ENCODE measurements at regions not wholly inside any gene's neighbourhood (a gene's known extent, or its start where the extent isn't known, plus 50 kb on each side); places are given as distances from the start of the nearest gene placed in this dataset.

DNA sequence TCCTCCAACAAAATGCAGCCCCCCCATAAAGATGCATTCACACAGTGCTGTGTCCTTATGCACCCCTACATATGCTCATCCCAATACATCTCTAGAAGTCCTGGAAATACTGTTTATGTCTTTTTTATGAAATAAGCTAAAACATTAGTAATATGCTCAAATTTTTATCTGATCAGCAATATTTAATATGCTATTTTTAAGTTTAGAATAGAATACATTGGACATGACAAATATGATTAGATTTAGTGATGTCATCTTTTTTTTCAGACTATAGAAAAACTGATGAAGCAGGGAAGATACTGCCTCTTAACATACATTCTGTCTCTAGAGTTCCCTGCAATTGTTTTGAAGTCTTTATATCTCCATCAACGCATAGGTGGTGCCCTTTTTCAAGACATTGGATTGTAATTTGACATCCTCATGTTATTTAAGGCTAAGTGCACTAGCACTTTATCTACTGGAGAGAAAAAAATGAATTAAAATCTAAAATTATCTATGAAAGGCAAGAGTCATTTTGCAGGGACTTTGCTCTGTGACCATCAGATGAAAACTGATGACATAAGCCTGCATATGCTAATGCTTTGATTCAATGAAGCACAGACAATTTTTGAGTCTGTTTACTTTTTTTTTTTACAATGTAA is 395.3 kb downstream of the LPIN1 start:
- TF ChIP-seq, protein P1, sequence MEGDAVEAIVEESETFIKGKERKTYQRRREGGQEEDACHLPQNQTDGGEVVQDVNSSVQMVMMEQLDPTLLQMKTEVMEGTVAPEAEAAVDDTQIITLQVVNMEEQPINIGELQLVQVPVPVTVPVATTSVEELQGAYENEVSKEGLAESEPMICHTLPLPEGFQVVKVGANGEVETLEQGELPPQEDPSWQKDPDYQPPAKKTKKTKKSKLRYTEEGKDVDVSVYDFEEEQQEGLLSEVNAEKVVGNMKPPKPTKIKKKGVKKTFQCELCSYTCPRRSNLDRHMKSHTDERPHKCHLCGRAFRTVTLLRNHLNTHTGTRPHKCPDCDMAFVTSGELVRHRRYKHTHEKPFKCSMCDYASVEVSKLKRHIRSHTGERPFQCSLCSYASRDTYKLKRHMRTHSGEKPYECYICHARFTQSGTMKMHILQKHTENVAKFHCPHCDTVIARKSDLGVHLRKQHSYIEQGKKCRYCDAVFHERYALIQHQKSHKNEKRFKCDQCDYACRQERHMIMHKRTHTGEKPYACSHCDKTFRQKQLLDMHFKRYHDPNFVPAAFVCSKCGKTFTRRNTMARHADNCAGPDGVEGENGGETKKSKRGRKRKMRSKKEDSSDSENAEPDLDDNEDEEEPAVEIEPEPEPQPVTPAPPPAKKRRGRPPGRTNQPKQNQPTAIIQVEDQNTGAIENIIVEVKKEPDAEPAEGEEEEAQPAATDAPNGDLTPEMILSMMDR (IDR thresholded peaks at IDR 0.05; ENCODE audit: low read depth, low read length) = no peak
- Histone ChIP-seq H3K36me3 (no peaks in the 10 kb centered on the region), H3K27me3 (no peaks in the 10 kb centered on the region), H3K27ac (no peak overlapping the region), H3K9me3 (ENCODE audit: low read depth) (no peaks in the 10 kb centered on the region), H3K4me3 (no peak overlapping the region), H3K4me1 (ENCODE audit: low read depth) (peaks cover 3% of the 10 kb centered on the region)
- no peak for DNase-seq (ENCODE audit: low read depth in 1 of 2, low spot score in 1 of 2)

DNA sequence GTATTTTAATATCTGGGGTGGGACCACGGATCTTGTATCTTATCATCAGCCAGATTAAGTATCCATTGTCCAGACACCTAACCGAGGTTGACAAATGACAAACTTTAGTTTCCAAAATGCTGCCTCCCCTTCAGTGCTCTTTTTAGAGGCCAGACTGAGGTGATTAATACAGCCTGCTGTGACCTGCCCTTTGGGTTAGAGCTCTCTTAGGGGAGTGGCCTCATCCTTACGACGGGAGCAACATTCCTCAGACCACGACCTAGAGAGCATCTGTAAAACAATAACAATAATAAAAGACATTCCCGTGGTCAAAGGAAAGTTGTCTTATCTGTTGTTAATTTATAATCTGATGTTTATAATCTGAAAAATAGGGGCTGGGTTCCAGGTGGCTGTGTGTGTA is 405.3 kb downstream of the LPIN1 start:
- TF ChIP-seq, protein P1 (IDR thresholded peaks at IDR 0.05; ENCODE audit: low read depth, low read length) = no peak
- Histone ChIP-seq H3K36me3 (no peaks in the 10 kb centered on the region), H3K4me3 (no peak overlapping the region), H3K27ac (no peak overlapping the region), H3K27me3 (no peaks in the 10 kb centered on the region), H3K9me3 (ENCODE audit: low read depth) (no peaks in the 10 kb centered on the region), H3K4me1 (ENCODE audit: low read depth) (peaks cover 12% of the 10 kb centered on the region)
- DNase-seq (ENCODE audit: low read depth in 1 of 2, low spot score in 1 of 2) = no peak

DNA sequence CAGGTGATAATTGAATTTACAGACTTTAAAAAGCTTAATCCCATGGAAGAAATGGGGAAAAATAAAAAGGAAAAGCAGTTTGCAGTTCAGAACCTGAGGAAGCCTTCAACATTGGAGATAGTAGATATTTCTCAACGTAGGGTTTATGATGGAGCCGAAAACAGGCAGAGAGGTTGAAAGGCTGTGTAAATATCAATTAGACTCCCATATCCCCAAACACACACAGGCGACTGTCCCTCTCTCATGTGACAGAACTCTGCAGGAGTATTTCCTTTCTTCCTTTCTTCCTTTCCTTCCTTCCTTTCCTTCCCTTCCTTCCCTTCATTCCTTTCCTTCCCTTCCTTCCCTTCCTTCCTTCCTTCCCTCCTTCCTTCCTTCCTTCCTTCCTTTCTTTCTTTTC is 406.5 kb downstream of the LPIN1 start:
- Histone ChIP-seq H3K27ac (no peak overlapping the region), H3K27me3 (no peaks in the 10 kb centered on the region), H3K4me1 (ENCODE audit: low read depth) (peaks cover 12% of the 10 kb centered on the region), H3K9me3 (ENCODE audit: low read depth) (no peaks in the 10 kb centered on the region), H3K4me3 (no peak overlapping the region), H3K36me3 (no peaks in the 10 kb centered on the region)
- DNase-seq (ENCODE audit: low read depth in 1 of 2, low spot score in 1 of 2) = no peak
- TF ChIP-seq, protein P1 (IDR thresholded peaks at IDR 0.05; ENCODE audit: low read depth, low read length) = no peak

DNA sequence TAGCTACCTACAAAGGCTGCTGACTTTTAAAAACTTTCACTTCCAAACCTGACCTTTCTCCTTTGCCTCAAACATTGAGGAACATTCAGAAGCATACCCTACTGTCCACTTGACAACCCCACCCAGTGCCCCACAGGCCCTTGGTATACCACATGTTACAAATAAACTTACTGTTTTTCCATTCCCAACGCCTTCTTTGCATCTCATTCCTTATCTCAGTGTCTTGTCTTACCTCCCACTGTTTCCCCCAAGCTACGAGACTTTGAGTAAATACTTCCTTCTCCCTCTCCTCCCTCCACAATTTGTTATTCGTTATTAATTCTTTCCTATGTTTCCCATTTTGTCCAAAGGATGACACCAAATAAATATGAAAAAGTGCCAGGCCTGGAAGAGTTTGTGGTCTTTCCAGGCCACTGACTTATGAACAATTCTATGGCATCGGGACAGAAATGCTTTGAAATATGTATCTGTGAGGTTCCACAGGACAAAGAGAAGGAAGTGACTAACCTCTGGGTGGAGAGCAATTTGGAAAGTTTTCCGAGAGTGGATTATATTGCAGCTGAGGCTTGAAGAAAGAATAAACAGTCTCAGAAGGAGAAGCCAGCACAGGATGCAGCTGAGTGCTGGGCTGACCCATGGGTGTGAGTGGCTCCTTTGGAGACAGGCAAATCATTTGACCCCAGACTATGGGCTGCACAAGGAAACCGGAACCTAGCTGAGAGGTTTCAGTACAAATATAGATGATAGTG is 409.0 kb downstream of the LPIN1 start:
- peak in 1 of 2 donors; percentile 79 for DNase-seq (ENCODE audit: low read depth in 1 of 2, low spot score in 1 of 2)
- TF ChIP-seq, protein P1 (IDR thresholded peaks at IDR 0.05; ENCODE audit: low read depth, low read length) = no peak

DNA sequence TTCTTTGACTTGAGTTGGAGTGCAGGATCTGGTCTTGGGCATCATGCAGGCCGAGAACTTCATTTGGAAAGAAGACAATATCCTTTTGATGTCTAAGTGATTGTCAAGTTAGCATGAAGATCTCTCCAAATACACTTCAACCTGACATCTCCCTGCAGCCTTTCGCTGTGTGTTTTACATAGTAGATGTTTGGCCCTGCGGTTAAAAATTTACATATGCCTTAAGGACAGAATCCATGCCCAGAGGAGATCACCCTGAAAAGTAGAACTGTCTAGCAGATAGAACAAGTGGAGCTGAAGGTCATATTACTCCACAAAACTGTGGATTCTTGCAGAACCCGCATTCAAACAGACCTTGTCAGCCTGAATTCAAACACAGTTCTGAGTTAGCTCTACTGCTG is 409.9 kb downstream of the LPIN1 start:
- no peak overlapping the region for H3K27ac ChIP-seq
- H3K36me3 ChIP-seq = no peaks in the 10 kb centered on the region
- H3K9me3 ChIP-seq (ENCODE audit: low read depth) = no peaks in the 10 kb centered on the region
- DNase-seq (ENCODE audit: low read depth in 1 of 2, low spot score in 1 of 2) = no peak
- no peak overlapping the region for H3K4me3 ChIP-seq
- H3K27me3 ChIP-seq = no peaks in the 10 kb centered on the region
- TF ChIP-seq, protein P1 (IDR thresholded peaks at IDR 0.05; ENCODE audit: low read depth, low read length) = no peak
- peaks cover 11% of the 10 kb centered on the region for H3K4me1 ChIP-seq (ENCODE audit: low read depth)

More for the DNA sequence above, 409.0 kb downstream of the LPIN1 start:
- H3K4me3 ChIP-seq = no peak overlapping the region
- no peak overlapping the region for H3K27ac ChIP-seq
- peaks cover 8% of the 10 kb centered on the region for H3K4me1 ChIP-seq (ENCODE audit: low read depth)
- no peaks in the 10 kb centered on the region for H3K27me3 ChIP-seq
- no peaks in the 10 kb centered on the region for H3K9me3 ChIP-seq (ENCODE audit: low read depth)
- H3K36me3 ChIP-seq = no peaks in the 10 kb centered on the region

Measured in cardiac muscle cell (in vitro differentiated cells and primary cell).